Neural crest cell (in vitro differentiated cells): ENCODE measurements at regions not wholly inside any gene's neighbourhood (a gene's known extent, or its start where the extent isn't known, plus 50 kb on each side); places are given as distances from the start of the nearest gene placed in this dataset.

ENCODE experiments used
- DNase-seq: peaks from one replicate; pipeline ENCODE4 v3.0.0; 2021; ENCODE audit warnings: low read depth, mixed read lengths, low spot score
- H3K27ac Mint-ChIP-seq: one replicate; pipeline ENCODE4 v1.8.0; 2021; ENCODE audit warnings: mild to moderate bottlenecking, mixed read lengths; ENCODE audit not compliant: unreplicated experiment
- H3K27me3 Mint-ChIP-seq: 2 replicates; pipeline ENCODE4 v1.8.0; 2021; ENCODE audit warnings: low read depth, mild to moderate bottlenecking, mixed read lengths
- H3K36me3 Mint-ChIP-seq: 2 replicates; pipeline ENCODE4 v1.8.0; 2021; ENCODE audit warnings: low read depth, mild to moderate bottlenecking, mixed read lengths
- H3K4me1 Mint-ChIP-seq: 2 replicates; pipeline ENCODE4 v1.8.0; 2021; ENCODE audit warnings: mixed read lengths
- H3K4me3 Mint-ChIP-seq: one replicate; pipeline ENCODE4 v1.8.0; 2021; ENCODE audit warnings: mild to moderate bottlenecking, mixed read lengths
- H3K9me3 Mint-ChIP-seq: 2 replicates; pipeline ENCODE4 v1.8.0; 2021; ENCODE audit warnings: mixed read lengths
- TF ChIP-seq, protein P1 (sequence below): fragments of 200-600 bp; sonication (generic); conservative IDR thresholded peaks from 2 replicates; pipeline ENCODE4 v1.5.0; 2021; ENCODE audit warnings: antibody characterized with exemption, mild to moderate bottlenecking

DNA sequence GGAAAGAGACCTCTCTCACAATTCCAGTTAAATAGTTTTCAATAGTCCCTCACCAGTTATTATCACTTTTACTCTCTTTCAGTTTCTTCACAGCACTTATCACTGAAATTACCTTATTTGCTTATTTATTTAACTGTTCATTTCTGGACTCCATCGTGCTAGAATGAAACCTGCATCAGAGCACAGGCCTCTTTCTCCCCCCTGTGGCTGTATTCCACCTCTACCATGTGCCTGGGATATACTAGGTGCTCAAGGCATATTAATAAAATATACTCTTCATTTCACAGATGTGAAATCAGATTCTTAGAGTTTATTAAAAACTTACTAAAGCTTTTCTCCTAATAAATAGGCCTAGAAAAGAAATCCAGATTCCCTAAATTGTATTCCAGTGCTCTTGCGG lies 308.9 kb upstream of the MON1B start:
- Mint-ChIP-seq H3K27ac (no peak overlapping the region), H3K4me1 (peaks cover 9% of the 10 kb centered on the region), H3K4me3 (no peak overlapping the region), H3K27me3 (no peaks in the 10 kb centered on the region), H3K36me3 (no peaks in the 10 kb centered on the region), H3K9me3 (peaks cover 3% of the 10 kb centered on the region)
- DNase-seq: no peak
- TF ChIP-seq, protein P1, sequence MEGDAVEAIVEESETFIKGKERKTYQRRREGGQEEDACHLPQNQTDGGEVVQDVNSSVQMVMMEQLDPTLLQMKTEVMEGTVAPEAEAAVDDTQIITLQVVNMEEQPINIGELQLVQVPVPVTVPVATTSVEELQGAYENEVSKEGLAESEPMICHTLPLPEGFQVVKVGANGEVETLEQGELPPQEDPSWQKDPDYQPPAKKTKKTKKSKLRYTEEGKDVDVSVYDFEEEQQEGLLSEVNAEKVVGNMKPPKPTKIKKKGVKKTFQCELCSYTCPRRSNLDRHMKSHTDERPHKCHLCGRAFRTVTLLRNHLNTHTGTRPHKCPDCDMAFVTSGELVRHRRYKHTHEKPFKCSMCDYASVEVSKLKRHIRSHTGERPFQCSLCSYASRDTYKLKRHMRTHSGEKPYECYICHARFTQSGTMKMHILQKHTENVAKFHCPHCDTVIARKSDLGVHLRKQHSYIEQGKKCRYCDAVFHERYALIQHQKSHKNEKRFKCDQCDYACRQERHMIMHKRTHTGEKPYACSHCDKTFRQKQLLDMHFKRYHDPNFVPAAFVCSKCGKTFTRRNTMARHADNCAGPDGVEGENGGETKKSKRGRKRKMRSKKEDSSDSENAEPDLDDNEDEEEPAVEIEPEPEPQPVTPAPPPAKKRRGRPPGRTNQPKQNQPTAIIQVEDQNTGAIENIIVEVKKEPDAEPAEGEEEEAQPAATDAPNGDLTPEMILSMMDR: no peak

DNA sequence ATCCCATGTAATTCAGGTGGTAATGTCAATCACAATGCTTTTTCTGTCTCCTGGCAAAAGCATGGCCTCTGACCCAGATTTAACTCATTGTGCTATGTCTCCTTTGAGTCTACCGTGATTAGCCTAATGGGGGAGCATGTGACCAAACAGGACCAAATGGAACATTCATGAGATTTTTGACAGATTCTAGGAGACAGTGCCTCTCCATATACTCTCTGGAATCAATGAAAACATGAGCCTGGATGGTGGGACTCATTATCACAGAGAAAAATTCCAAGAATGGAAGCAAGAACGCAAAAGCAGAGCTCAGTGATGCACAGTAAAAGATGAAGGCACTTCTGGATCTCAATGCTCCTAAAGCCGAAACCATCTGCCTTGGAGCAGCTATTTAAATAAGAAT lies 307.9 kb upstream of the MON1B start:
- Mint-ChIP-seq H3K4me3 (no peak overlapping the region), H3K9me3 (peaks cover 3% of the 10 kb centered on the region), H3K36me3 (no peaks in the 10 kb centered on the region), H3K27me3 (no peaks in the 10 kb centered on the region), H3K4me1 (peaks cover 9% of the 10 kb centered on the region), H3K27ac (no peak overlapping the region)
- TF ChIP-seq, protein P1: no peak
- DNase-seq: no peak

DNA sequence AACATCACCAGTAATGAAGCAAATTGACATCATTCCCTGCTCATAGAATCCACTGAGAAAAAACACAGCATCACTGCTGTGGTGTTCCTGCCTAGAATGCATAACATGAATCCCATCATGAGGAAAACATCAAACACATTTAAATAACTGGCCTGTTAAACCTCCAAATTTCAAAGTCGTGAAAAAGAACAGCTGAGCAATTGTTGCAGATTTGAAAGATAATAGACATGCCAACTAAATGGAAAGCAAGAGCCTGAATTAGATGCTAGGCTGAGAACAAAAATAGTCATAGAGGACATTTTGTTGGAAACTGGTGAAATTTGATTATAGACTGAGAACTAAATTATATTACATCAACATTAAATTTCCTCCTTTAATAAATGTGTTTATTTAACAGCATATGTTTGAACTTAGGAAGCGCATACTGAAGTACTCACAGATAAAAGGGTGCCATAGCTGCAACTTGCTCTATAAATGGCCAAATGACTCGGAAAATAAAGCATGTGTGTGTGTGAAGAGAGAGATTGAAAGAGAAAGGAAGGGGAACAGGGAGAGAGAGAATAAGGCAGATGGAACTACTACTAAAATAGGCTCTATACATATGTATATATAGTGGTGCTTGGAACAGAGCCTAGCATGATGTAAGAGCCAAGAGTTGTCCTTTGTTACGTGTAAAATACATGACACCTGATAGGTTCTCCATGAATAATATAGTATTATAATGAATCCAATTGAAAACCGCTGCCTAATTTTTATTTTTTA lies 305.0 kb upstream of the MON1B start:
- Mint-ChIP-seq H3K27ac (no peak overlapping the region), H3K36me3 (no peaks in the 10 kb centered on the region), H3K9me3 (no peaks in the 10 kb centered on the region), H3K4me3 (no peak overlapping the region), H3K4me1 (peaks cover 9% of the 10 kb centered on the region), H3K27me3 (no peaks in the 10 kb centered on the region)
- TF ChIP-seq, protein P1: no peak
- no peak for DNase-seq

DNA sequence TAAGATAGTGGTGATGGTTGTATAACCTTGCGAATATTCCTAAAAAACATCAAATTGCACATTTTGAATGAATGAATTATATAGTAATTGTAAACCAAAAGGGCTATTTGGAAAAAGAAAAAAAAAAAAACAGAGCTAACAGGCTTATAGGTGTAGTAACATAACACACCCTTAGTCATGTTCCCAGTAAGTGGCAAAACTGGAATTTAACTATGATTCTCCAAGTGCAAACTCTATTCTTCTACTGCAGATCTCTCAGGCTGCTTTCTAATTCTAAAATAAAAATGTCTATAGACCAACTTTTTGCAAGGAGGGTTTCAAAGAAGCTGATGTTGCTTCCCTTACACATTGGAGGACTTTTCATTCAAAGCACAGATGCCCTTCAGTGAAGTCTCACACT lies 293.2 kb upstream of the MON1B start:
- H3K36me3 Mint-ChIP-seq: no peaks in the 10 kb centered on the region
- TF ChIP-seq, protein P1: no peak

DNA sequence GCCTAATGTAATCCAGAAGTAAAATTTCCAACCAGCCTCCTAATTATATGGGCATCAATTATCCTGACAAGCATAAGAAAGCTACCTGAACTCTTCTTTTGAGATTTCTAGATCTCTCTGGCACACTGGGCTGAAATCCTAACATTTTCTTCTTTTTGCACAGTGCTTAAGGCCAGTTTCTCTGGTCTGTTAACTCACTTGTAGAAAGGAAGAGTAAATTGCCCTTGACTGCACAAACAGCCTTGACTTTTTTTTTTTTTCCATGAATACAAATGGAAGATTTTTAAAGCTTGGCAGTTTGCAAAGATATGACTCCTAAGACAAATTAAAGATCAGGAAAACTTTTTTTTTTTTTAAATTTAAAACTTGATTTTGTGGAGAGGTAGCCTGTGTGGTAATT lies 291.2 kb upstream of the MON1B start:
- no peak for DNase-seq
- Mint-ChIP-seq H3K36me3 (no peaks in the 10 kb centered on the region), H3K27ac (no peak overlapping the region), H3K4me3 (no peak overlapping the region), H3K4me1 (peaks cover 10% of the 10 kb centered on the region), H3K27me3 (peaks cover 3% of the 10 kb centered on the region), H3K9me3 (peaks cover 3% of the 10 kb centered on the region)
- TF ChIP-seq, protein P1: no peak

More for the DNA sequence above, 293.2 kb upstream of the MON1B start:
- Mint-ChIP-seq H3K9me3 (peaks cover 4% of the 10 kb centered on the region), H3K27me3 (peaks cover 1% of the 10 kb centered on the region), H3K4me3 (no peak overlapping the region), H3K4me1 (peaks cover 10% of the 10 kb centered on the region), H3K27ac (no peak overlapping the region)
- DNase-seq: no peak
